Fibroblast of upper back skin (primary cell): ENCODE measurements at regions not wholly inside any gene's neighbourhood (a gene's known extent, or its start where the extent isn't known, plus 50 kb on each side); places are given as distances from the start of the nearest gene placed in this dataset.

Experiments
- DNase-seq: peaks from one replicate; pipeline ENCODE4 v3.0.0-alpha.2; 2013

DNA sequence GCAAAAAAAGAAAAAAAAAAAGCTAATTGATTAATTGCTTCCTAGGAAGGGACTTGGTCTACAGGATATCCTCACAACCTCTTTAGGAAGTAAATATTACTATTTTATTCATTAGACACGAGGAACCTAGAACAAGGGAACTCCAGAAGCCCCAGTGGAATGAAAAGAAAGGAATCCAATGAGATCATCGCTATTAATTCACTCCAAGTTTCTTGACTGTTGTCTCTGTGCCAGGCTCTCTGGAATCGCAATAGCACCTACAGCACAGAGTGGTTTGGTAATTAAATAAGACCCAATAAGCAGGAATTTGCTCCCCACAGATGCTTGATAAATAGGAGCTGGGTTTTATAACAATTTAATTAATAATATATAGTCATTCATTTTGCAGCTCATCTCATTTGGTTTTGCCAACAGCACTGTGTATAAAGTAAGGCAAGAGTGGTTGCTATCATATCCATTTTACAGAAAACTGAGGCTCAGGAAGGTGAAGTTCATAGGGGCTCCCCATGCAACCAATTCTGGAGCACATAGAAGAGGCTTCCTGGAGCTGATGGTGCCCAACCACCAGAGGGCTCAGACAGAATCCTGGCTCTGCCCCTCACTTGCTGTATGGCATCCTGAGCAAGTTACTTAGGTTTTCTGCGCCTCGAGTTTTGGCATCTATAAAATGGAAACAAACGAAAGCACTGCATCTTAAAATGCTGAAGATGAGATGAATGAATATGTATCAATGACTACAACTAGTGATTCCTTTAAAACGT is 420.2 kb downstream of the MED13L start:
- no peak for DNase-seq

DNA sequence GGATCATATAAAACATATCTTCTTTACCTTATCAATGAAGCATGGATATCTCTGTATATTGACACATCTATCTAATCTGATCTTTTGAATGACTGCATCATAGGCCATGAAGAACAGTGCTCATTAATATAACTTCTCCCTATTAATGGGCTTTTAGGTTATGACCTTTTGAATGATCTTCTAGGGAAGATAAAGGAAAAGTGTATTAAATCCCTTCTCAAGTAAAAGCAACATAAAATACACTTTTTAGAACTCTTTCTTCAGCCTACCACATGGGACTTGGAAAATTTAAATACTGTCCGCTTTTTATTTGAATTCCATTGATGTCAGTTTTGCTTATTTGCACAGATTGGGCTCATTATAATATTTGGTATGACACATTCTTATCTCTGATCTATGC is 425.4 kb downstream of the MED13L start:
- DNase-seq, result no peak

DNA sequence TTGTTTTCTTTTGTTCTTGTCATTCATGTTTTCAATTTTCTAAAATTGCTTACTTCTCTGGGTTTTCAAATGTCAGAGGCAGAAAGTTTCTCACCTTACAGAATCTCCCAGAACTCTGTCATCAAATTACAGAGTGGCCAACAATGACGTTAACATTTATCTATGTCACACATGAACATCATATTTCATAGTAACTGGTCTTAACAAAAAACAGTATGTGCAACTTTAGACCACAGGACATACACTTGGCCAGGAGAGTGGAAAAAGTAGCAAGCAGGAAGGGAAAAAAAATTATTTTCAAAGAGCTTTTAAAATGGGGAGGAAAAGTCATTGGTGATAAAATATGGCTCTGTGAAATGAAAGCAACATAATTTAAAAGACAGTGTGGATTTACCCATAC is 426.5 kb downstream of the MED13L start:
- no peak for DNase-seq

DNA sequence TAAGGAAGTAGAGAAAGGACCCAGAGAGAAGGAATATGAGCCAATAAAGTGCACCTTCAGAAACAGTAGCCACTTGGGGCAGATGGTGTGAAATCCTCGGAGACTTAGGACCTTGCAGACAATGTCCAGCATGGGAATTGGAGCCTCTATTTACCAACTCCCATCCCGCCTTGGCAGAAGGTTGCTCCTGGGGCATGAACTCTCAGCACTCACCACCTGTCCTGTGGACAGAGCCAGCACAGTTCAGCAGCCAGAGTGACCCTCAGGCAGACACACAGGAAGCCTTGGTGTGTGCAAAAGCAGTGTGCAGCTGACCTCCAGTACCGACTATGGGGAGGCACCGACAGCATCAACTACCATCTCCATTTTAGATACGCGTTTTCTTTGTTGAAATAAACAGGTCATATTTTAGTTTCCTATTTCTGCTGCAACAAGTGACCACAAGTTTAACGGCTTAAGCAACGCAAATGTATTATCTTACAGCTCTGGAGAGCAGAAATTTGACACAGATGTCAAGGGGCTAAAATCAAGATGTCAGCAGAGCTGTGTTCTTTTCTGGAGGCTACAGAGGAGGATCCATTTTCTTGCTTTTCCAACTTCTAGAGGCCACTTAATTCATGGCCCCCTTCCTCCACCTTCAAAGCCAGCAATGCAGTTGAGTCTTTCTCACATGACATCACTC is 428.1 kb downstream of the MED13L start:
- DNase-seq, result no peak

DNA sequence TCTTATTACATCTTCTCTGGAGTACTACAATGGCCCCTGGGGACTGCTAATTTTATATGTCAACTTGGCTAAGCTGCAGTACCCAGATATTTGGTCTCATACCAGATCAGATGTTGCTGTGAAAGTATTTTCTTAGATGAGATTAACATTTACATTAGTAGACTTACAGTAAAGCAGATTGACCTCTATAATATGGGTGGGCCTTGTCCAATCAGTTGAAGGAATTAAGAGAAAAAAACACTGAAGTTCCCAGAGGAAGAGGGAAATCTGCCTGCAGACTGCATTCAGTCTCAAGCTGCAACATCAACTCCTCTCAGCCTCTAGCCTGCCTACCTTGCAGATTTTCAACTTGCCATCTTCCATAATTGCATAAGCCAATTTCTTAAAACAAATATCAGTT is 430.1 kb downstream of the MED13L start:
- no peak for DNase-seq

DNA sequence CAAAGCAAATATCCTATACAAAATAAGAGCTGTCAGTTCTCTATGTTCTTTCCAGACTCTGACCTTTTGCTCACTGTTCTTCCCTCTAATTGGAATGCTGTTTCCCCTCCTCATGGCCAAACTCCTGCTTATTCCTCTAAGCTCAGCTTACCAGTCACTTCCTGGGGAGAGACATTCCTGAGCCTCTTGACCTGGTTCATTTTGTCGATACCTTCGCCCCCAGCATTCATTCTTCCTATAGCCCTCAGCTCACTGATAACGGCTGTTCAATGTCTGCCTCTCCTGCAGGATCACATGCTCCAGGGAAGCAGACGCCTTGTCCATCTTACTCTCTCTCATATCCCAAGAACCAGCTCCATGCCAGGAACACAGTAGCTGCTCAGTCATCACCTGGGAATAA is 431.0 kb downstream of the MED13L start:
- no peak for DNase-seq

DNA sequence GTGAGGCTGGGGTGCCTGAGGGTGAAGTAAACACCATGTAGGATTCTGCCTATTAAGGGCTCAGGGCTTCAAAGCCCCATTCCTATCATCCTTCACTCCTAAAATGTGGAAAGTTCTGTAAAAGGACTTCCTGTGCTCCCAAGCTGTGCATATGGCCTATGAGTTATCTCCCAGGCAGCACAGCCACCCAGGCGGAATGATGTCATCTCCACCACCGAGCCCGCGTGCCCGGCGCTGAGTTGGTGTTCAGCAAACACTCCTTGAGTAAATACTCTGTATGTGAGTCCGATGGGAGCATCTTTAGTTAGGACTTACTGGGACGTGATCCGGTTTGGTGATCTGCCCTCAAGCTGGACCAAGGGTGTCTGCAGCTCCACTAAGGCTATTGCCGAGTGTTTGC is 437.3 kb downstream of the MED13L start:
- DNase-seq, result no peak

DNA sequence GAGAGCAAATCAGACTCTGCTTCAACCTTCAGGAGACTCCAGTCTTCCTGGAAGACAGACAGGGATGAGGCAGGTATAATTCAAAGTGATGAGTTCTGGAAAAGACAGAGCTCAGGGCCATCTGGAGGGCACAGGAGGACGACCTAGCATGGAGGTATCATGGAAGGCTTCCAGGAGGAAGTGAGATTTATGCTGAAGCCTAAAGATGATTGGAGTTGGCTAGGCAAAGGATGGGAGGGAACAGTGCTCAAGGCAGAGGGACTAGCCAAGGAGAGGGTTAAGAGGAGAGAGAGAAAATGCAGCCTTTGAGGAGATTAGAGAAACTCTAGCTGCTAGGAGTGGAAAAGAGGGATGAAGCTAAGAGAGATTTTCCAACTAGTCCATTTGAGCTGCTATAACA is 438.5 kb downstream of the MED13L start:
- no peak for DNase-seq

DNA sequence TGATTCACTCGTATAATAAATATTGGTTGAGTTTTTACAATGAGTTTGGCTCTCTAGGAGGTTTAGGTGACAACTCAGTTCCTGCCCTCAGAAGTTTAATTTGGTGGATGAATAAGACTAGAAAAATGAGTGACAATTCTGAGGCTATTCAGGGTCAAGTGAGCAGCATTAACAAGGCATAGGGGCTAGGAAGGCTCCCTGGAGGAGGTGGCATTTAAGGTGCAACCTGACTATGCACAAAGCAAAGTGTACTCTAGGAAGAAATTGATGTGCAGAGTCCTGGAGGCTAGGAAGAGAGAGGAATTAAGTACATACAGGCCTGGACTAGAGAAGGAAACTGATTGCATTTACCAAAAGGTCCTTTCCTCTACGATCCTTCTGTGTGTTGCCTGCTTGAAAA is 440.3 kb downstream of the MED13L start:
- no peak for DNase-seq

DNA sequence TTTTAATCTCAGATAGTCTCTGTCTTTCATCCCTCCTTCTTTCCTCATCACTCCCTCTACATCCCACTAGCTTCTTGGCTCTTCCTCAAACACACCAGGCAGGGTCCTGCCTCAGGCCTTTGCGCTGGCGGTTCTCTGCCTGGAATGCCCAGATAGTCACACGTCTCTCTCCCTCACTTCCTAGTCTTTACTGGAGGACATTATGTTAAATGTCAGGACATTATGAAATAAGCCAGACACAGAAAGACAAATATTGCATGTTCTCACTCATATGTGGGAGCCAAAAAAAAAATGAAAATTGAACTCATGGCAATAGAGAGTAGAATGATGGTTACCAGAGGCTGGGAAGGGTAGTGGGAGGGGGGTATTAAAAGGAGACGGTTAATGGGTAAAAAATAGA is 442.0 kb downstream of the MED13L start:
- no peak for DNase-seq

DNA sequence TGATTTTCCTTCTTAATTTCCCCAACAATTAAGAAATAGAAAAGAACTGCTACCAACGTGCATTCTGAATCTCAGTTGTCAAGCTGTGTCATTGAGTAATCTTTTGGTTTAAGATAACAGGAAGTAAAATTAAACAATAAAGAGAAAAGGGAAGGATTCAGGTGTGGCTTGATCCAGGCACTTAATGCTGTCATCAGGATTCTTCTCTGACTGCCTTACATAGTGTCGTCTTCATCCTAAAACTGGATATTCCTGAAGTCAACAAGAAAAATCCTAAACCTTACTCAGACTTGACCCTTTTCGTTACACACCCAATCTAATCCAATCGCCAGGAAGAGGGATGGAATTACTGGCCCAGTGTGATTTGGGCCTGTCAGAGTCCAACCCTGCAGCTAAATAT is 443.8 kb downstream of the MED13L start:
- DNase-seq, result no peak

DNA sequence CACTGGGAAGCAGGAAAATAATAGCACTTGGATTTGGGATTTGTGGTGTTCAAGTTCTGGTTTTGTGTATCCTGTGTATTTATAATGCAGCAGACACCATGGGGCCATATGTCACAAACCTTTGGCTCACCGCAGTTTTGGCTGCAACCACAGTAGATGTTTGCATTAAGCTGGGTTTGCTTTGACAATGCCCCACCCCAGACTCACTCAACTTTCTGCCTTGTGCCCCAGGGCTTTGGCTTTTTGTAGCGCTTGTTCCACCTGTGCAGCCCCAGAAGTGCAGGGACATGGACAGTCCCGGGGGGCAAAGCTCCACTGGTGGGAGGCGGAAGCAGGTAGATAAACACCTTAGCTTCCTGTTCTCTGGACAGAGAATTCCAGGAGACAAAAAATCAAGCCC is 446.9 kb downstream of the MED13L start:
- DNase-seq, result no peak

DNA sequence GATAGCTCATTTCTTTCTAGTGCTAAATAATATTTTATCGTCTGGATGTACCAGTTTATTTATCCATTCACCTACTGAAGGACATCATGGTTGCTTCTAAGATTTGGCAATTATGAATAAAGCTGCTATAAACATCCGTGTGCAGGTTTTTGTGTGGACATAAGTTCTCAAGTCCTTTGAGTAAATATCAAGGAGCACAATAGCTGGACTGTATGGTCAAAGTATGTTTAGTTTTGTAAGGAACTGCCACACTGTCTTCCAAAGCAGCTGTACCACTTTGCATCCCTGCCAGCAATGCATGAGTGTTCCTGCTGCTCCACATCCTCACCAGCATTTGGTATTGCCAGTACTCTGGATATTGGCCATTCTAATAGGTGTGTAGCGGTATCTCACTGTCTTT is 447.4 kb downstream of the MED13L start:
- DNase-seq, result no peak

DNA sequence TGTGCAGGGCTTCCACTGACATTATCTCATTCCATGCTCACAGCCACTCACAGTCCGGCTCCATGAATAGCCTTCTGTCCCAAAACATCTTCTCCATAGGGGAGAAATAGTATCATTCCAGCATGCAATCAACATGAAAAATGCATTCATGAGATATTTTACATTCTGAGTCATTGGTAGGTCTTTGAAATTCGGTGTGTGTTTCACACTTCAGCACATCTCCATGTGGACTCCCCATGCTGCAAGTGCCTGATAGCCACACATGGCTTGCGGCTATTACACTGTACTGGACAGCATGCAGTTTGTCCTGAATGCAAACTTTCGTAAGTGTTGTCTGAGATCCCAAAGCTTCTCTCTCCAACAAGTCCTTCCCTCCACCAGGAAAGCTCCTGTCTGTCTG is 449.3 kb downstream of the MED13L start:
- DNase-seq, result peak; percentile 18

DNA sequence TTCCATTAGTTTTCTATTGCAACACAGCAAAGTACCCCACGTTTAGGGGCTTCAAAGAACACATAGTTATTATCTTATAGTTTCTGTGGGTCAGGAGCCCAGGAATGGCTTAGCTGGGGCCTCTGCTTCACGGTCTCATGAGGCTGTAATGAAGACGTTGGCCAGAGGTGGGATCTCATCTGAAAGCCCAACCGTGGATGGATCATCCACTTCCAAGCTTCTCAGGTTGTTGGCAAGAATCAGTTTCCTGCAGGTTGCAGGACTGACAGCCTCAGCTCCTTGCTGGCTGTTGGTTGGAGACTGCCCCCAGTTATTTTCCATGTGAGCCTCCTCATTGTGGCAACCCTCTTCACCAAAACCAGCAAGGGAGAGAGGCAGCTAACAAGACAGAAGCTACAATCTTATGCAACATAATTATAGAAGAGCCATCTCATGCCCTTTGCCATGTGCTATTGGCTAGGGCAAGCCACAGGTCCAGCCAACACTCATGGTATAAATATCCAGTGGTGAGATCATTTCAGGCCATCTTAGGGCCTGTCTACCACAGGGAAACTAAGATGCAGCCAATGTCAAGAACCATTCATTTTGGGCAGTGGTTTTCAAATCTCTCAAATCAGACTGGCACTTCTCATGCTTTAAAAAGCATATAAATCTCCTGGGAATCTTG is 452.4 kb downstream of the MED13L start:
- DNase-seq, result no peak

DNA sequence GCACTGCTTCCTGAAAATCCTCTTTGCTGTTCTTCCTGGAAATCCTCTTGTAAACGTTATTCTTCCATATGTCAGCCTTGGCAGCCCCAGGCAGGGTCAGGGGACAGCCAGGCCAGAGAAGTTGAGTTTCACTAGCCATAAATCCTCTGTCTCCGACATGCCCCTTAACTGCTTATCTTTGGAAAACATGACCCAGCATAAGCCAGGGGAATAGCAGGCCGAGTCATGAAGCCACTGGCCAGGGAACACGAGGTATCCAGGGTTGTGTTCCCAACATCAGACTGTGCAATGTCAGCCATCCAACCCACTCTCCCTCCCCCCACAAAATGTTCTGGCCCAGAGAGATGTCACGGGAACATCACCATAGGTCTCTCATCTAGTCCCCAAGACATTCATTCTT is 453.9 kb downstream of the MED13L start:
- no peak for DNase-seq

DNA sequence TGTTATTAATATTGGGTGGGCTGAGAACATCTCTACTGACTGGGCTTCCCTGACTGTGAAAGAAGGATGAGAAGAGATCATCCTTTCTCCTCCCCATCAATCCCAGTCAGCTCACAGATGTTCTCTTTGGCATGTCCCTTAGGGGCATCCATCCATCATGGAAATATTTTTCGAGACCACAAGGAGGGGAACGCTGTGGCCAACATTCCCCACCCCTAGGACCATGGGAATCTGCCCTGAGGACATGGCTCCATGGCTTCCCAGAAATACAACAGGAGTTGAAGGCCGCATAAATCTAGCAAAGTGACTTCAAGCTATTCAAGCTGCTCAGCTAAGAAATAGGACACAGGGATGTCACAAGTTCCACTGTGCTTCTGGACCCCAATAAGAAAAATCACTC is 456.8 kb downstream of the MED13L start:
- no peak for DNase-seq

DNA sequence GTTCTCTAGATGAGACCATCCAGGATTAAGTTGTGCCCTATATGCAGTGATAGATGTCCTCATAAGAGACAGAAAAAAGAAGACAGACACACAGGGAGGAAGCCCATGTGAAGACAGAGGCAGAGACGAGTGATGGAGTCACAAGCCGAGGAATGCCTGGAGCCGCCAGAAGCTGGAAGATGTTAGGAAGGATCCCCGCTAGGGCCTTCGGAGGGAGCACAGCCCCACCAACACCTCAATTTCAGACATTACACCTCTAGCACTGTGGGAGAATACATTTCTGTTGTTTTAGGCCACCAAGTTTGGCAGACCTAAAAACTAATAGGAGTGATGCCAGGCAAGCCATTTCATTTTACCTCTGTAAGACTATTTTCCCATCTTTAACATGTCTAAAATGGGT is 458.5 kb downstream of the MED13L start:
- no peak for DNase-seq

DNA sequence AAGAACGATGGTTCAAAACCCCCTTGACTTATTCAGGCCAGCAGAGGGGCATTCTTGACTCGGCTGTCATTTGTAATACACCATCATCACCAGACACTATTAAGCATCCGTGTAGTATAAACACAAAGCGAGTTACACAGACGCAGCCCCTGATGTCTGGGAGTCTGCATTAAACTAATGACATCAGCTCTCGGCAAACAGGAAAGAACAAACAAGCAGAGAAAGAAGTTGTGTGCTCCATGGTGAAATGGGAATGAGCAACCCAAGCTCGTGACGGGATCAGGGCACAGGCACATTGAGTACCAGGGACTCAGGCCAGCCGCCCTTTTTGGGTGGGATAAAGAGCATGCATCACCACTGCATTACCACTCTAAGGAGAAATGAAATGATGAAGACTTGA is 460.1 kb downstream of the MED13L start:
- no peak for DNase-seq

DNA sequence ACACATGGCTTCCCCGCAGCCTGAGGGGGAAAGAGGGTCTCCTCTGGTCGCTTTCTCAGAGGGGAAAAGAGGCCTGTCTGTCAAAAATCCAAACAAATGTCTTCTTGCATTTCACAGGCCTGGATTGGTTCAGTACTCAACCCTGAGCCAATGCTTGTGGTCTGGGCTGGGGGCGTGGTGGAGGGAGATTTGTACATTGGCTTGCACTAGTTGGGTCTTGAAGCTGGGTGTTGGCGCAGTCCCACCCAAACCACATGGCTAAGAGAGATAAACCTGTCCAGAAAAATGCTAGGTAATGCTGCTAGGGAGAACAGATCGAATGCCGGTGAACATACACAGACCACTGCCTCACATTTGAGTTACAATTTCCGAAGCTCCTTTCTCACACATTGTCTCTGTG is 461.6 kb downstream of the MED13L start:
- DNase-seq, result no peak

DNA sequence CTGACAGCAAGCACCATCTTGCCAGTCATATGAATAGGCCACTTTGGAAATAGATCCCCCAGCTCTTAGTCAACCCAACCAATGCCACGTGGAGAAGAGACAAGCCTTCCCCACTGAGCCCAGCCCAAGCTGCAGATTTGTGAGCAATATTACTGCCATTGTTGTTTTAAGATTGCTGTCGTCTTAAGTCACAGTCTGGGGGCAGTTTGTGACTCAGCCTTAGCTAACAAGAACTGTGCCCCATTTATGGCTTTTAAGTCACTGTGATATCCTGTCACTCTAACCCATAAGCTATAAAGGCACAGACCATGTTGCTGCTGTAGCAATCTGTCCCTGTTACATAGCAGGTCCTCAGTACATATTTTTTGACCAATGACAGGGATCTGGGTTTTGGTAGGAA is 464.2 kb downstream of the MED13L start:
- no peak for DNase-seq

DNA sequence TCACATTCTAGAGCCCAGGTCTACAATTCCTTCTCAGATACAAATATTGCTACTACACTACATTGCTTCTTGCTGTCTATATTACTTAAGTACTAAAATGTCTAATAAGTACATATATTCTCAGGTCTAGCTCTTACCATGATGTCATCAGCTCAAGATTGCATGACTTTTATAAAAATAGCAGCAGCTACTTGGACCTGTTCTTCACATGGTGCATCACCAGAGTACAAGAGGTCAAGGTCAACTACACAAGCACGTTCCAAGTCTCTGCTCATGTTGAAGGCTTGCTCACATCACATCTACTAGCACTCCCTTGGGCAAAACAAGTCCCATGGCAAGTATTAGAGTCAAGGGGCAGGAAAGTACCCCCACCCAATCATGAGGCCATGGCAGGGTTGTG is 465.6 kb downstream of the MED13L start:
- no peak for DNase-seq

DNA sequence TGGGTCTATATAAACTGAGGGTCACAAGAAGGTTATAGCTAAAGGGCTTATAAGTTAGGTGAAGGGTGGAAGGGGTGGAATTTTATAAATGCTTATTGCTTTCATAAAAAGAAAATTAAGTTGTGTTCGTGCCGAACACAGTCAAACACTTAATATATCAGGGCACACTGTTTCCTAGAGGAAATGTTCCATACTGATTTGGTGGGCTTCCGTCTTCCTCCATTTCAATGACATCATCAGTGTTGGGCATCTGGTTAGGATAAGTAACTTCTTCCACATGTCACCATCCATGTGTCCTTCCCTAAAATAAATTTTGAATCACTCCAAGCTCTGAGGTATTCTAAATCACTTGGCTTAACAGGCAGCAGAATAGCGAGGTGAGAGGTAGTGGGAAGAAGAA is 466.4 kb downstream of the MED13L start:
- no peak for DNase-seq

DNA sequence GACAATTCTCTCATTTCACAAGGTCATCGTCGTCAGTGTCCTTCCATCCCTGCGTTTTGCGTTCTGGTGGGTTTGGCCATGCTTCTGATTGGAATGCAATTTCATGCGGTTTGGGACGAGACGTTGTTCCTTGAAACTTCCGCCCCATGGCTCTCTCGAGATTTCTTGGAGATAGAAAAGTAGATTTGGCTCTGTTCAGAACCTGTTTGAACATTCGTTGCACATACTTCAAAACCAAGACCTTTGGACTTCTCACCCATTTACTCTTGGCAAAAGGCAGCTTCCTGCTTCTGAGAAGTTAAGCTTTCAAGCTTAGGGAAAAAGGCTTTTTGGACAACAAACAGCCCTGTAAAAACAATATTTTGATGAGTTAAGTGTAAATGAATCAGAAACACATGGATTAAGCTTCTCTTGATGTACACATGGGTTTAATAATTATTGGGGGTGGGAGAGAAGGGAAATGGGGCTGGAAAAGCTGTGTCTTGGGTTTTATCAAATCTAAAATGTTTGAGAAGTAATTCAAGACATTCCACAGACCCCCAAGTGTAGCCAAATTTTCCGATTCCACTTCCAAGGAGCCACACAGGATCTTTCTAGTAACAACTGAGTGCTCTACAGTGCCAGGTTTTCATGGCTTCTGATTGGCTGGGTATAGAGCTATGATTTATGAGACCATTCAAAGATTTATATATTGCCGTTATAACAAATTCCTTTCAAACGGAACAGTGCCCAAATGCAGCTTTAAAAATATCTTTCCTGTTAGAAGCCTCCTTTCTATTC is 467.2 kb downstream of the MED13L start:
- no peak for DNase-seq
